Cardiac fibroblast (primary cell): ENCODE measurements at regions not wholly inside any gene's neighbourhood (a gene's known extent, or its start where the extent isn't known, plus 50 kb on each side); places are given as distances from the start of the nearest gene placed in this dataset.

ENCODE experiments used
- DNase-seq, 2 donors: peaks; one replicate each; pipeline versions ENCODE4 v3.0.0 to v3.0.0-alpha.2; 2010; ENCODE audit warnings: low read depth in 2 of 2
- H3K4me3 ChIP-seq, 2 donors: replicated peaks in 1 of 2; 1 replicate in 1 of 2; 2 replicates in 1 of 2; pipeline ENCODE4 v1.5.1; 2011; ENCODE audit warnings: low read depth in 2 of 2, low read length in 2 of 2, mild to moderate bottlenecking in 2 of 2, moderate library complexity in 1 of 2
- CTCF ChIP-seq: IDR thresholded peaks from one replicate; pipeline ENCODE4 v1.5.1; 2011; ENCODE audit warnings: low read depth, mild to moderate bottlenecking, low read length, inconsistent platforms

GRCh38 chr13:97116754-97117153, 105.4 kb upstream of the MBNL2 start:
- H3K4me3 ChIP-seq, result no peak overlapping the region
- peak; percentile 60 to 62 for DNase-seq
- no peak for TF ChIP-seq CTCF

- TF ChIP-seq CTCF, result no peak
- no peak for DNase-seq
- no peak overlapping the region for H3K4me3 ChIP-seq
These were observed 104.7 kb upstream of the MBNL2 start for GRCh38 chr13:97117388-97117910.

- H3K4me3 ChIP-seq, result no peak overlapping the region
- no peak for TF ChIP-seq CTCF
- no peak for DNase-seq
These were observed 102.2 kb upstream of the MBNL2 start for GRCh38 chr13:97119943-97120342.

- no peak overlapping the region for H3K4me3 ChIP-seq
- TF ChIP-seq CTCF, result no peak
- DNase-seq, result peak in 1 of 2 donors; percentile 66
These were observed 101.8 kb upstream of the MBNL2 start for GRCh38 chr13:97120346-97120745.

GRCh38 chr13:97120976-97121375, 101.2 kb upstream of the MBNL2 start:
- no peak for TF ChIP-seq CTCF
- H3K4me3 ChIP-seq, result no peak overlapping the region
- no peak for DNase-seq

GRCh38 chr13:97121894-97122293, 100.2 kb upstream of the MBNL2 start:
- DNase-seq, result peak; percentile 34 to 35
- TF ChIP-seq CTCF, result no peak

GRCh38 chr13:97122381-97122996, 99.6 kb upstream of the MBNL2 start:
- peak; percentile 76 to 83 for DNase-seq
- no peak for TF ChIP-seq CTCF
- H3K4me3 ChIP-seq, result no peak overlapping the region

More at GRCh38 chr13:97121894-97122293, 100.2 kb upstream of the MBNL2 start:
- H3K4me3 ChIP-seq, result no peak overlapping the region
